SW480 (cell line): ENCODE measurements at regions not wholly inside any gene's neighbourhood (a gene's known extent, or its start where the extent isn't known, plus 50 kb on each side); places are given as distances from the start of the nearest gene placed in this dataset.

Experiments used
- DNase-seq: peaks from one replicate; pipeline ENCODE4 v3.0.0-alpha.2; 2016; ENCODE audit warnings: low spot score

DNA sequence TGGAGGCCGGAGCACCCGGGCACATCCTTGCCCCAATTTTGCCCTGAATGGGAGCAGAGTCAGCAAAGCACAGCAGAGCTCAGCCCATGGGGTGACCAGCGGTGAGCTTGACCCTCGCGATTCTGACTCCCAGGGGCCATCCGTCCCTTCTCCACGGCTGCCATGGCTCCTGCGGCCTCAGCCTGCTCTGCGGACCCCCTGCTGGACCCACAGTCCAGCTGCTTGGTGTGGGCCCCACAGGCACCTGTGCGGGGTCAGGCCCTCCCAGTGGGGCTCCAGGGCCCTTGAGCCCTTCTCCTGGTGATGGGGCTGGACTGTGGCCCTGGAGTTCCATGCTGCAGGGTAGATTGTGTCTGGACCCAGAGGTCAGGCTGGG lies 144.2 kb downstream of the ENGASE start:
- DNase-seq = no peak

DNA sequence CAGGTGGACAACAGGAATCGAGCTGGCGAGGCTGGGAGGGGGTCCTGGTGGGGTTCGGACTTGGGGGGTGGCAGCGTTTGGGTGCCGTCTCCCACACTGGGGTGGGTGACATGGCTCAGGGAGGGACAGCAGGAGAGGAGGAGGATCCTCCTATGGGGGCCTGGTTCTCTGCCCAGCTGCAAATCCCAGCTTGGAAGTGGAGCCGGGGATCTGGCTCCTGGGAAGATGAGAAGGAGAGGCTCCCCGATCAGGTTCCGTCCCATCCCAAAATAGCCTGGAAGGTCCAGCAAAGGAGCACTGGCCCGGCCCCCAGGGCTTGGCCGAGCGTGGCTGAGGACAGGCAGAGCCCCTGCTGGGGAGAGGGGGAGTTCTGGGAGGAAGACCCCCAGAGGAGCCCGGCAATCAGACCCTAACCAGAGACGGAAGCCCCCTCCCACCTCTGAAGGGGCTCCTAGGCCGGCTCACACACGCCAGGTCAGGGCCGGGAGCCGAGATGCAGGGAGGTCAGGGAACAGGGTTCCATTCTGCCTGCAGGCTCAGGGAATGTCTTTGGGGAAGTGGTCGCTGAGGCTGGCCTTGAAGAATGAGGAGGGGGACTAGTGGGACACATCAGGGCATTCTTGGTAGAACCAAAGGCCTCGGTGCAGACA lies 143.7 kb downstream of the ENGASE start:
- no peak for DNase-seq

DNA sequence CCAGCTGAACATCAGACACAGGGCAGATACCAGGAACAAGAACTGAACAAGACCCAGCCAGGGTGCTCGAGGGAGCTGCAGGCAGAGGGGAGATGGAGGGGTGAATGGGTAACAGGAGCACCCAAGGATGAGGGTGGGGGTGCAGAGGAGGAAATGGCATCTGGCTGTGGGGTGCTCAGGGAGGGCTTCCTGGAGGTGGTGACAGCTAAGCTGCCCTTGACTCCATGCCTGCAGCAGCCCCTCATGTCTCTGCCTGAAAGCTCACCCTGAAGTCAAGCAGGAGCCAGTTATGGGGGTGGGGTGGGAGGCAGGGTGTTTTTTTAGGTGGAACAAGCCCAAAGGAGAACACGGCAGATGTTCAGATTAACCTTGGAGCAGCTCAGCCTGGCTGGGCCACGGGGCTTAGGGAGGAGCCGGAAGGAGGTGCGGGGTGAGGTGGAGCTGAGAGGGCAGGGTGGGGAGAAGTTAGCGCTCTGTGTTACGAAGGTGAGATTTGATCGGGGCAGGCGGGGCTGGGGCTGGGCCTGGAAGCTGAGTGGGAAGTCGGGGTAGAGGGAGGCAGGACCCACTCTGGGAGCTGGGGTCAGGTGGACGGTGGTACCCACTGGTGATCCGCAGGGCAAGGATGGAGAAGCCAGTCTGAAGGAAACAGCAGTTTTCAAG lies 143.0 kb downstream of the ENGASE start:
- no peak for DNase-seq

DNA sequence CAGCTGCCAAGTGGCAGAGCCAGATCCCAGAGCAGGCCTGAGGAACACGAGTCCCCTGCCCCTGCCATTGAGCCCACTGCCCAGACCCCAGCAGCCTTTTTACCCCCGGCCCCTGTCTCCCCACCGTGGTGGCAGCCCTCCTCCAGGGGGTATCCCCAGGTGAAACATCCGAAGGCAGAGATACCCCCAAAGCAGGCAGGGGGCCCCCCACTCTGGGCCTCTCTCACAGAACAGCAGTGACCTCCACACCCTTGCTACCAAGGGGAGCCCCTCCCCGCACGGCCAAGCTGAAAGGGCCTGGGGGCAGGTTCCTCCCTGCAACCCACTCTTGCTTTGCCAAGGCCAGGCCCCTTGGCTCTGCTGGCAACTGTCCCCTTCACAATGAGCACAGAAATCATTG lies 142.2 kb downstream of the ENGASE start:
- no peak for DNase-seq

DNA sequence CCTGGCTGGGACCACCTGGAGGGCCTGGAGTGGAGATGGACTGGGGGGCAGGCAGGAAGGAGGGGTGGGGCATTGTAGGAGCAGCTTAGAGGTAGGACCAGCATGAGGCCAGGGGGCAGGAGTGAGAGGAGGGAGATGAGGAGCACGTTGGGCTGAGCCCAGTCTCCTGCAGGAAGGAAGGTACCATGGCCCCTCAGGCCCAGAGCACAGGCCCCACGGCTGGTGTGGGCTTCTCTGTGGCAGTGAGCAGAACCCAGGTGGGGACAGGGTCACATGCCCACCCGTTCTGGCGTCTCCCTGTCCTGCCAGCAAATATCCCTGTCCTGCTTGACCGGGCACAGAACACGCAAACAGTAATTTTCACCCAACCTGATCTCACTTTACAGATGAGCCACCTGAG lies 141.8 kb downstream of the ENGASE start:
- no peak for DNase-seq

DNA sequence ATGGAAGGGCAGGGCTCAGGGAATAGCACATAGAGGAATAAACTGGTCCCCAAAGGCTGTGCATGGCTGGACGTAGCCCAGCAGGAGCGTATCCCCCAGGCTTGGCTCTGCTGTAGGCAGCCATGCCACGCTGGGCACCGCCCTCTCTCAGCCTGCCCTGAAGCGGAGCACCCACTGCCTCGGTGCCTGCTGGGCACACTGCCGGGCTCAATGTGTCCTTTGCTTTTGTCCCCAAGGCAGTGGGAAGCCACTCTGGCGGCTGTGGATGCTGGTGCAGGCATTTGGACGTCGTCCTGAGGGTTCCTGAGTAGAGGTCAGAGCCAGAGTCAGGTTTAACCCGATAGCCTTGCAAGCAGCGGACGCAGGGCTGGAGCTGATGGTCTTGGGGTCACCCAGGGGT lies 141.0 kb downstream of the ENGASE start:
- DNase-seq = no peak

DNA sequence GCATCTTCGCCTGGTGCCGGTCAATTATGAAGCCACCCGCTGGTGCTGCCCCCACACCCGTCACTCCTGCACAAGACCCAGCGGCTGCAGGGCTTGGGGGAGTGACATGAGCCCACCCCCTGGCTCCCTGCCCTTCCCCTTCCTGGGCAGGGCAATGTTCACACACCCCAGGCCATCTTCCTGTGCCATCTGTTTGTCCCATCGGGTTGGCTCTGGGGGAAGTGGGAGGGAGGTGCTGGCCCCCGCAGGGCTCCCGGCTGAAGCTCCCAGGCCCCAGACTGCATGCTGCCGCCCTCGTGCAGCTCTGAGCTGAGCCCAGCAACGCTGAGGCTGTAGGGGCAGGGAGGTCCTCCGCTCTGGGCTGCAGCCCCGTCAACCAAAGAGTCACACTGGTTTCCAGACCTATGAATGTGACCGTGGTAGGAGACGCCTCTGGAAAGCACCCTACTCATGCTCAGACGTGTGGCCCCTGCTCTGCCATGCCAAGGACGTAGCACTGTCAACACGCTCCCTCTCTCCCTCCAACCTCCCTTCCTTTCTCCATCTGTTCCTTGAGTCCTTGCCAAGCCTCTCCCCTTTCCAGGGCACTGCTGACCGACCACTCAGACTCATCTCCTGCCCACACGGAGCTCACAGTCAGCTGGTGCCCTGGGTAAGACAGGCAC lies 140.4 kb downstream of the ENGASE start:
- no peak for DNase-seq

DNA sequence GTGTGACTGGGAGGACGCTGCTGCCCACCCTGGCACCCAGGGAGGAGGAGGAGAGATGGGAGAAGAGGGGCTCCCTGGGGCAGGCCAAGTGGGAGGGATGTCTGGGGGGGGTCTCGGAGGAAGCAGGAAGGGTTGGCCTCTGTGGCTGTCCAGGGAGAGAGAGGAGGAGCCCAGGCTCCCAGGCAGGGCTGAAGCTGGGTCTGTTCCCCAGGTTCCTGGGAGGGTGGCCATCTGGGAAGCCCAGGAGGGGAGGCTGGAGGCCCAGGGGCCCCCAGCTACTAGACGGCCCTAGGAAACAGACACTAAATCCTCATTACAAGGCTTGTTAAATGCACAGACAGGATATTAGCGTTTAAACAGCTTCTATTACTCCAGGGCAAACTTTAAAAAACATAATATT lies 139.8 kb downstream of the ENGASE start:
- no peak for DNase-seq

DNA sequence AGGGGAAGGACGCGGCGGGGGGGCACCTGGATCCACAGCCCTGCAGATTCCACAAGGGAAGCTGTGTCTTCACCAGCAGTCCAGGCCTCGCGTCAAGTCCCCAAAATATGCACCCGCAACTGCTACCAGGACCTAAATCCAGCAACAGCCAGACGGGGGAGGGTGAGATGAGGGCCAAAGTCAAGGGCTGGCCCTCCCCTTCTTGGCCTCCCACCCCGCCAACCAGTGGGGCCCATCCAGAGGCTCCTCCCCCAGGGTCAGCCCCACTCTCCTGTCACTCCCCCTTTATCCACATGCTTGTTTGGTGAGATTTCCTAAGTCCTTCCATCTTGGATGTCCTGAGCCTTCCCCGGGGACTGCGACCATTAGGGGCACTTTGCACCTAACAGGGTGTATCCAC lies 138.7 kb downstream of the ENGASE start:
- DNase-seq = no peak

DNA sequence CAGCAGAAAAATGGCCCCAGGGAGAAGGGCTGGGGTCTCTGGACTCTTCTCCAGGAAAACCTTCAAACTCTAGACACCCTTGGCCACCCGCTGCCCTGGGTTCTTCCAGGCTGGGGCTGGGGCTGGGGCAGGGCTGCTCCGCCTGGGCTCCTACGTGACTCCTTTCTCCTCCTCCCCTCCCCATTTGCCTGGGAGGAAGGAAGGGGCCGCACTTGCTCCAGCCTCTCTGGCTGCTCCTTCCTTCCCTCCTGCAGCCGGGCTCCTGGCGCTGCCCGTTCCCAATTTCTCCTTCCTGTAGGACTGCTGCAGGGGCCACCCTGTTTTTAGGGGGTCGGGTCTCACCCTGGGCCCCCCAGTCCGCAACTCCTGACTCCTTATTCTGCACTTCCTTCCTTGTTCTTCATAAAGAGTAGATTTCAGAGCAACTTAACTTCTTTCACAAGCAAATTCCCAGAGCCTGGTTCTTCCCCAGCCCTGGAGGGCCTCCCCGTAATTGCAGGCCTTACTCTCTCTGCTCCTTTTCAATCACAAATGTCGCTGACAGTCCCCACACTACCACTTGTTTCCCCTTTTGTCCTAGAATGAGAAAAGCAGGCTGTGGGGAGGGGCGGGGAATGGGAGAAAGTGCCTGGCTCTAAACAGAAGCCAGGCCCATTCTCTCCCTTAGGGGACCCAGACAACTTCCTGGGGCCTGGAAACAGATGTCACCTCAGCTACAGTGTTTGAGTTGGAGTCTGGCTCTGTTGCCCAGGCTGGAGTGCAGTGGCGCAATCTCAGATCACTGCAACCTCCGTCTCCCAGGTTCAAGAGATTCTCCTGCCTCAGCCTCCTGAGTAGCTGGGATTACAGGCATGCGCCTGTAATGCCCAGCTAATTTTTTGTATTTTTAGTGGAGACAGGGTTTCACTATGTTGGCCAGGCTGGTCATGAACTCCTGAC lies 137.8 kb downstream of the ENGASE start:
- no peak for DNase-seq

DNA sequence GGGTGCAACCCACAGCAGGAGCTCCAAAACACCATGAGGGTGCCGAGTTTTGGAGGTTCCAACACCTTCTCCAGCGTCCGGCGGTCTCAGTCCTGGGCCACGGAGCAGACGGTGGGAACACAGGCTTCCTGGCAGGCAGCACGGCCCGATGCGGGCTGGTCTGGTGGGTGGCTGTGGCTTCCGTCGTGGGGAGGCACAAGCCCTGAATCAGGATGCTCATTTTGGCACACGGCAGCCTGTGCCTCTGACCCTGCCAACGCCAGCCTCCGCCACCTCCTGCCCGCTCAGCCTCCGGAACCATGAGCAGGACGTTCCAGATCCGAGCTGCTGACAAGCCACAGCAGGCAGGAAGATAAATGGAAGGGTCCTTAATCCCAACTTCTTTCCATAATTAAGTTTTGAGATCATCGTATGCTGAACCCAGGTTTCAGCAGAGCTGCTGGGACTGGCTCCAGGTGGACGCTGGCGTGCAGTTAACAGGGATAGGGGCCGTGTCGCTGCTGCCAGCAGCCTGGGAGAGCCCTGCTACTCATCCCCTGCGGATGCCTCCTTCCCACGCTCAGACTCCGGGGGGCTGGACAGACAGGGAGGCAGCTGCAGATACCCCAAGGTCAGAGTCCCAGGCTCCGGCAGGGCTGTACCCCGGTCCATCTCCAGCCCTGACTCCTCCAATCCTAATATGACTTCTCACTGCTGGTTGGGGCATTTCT lies 136.6 kb downstream of the ENGASE start:
- no peak for DNase-seq

DNA sequence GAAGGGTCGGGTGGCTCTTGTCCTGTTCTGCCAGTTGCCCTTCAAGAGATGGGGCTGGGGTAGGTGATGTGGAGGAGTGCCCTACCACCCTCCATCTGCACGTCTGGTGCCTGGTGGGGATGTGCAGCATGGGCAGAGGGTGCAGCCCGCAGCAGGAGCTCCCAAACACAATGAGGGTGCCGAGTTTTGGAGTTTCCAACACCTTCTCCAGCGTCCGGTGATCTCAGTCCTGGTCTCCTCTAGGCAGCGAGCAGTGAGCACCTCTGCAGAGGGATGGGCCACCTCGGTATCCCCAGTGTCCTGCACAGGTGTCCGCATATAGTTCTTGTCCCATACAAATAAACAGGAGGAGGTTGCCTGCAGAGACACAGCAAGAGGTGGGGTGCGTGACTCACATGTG lies 136.0 kb downstream of the ENGASE start:
- DNase-seq = no peak

DNA sequence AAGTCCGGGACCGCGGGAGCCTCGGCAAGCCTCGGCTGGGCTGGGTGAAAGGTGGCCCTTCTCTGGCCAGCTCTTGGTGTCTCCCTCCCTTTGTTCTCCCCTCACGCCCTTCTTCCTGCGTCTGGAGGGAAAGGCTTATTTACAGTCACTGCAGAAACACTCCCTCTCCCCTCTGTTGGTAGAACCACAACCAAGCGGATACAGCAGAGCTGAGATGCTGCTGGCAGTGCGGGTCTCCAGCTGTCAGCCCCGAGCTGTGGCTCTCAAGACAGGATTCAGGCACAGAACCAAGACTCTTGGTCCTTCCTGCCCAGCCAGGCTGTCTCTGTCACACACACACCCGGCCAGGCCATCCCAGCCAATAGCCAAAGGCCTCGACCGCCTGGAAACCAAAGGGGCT lies 133.3 kb downstream of the ENGASE start:
- no peak for DNase-seq

DNA sequence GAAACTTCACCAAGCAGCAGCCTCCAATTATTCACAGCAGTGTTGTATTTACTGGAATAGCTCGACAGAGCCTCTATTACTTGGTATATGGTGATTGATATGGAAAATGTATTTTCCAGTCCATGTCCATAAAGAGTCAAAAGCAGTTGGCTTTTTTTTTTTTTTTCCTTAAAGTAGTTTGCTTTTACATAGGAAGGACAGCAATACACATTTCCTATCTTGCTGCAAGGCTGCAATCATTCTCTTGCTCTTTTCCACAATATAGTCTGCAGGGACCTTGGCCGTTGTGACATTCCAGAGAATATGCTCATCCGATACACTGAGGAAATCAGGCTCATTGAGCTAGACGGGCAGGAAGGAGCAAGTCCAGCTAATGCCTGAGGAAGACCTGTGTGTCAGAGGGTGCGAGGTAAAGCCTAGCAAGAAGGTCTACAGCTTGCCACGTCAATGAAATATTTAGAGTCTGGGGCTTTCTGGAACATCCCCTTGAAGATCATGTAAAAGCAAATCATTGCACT lies 131.1 kb downstream of the ENGASE start:
- no peak for DNase-seq

DNA sequence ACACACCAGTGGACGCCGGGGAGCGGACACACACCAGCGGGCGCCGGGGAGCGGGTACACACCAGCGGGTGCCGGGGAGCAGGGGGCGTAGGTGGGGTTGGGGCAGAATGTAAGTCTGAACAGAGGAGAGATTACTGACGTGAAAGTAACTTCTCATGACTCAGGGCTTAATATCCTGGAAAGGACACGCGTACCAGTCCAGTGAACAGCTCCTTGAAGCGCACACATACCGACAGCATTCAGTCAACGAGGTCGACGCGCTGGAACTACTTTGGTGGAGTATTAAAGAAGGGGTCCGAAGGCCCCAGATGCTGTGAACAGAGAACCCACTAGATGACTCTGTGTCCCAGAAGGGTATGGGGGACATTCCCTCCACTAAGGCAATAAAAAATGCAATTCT lies 129.6 kb downstream of the ENGASE start:
- DNase-seq = no peak

DNA sequence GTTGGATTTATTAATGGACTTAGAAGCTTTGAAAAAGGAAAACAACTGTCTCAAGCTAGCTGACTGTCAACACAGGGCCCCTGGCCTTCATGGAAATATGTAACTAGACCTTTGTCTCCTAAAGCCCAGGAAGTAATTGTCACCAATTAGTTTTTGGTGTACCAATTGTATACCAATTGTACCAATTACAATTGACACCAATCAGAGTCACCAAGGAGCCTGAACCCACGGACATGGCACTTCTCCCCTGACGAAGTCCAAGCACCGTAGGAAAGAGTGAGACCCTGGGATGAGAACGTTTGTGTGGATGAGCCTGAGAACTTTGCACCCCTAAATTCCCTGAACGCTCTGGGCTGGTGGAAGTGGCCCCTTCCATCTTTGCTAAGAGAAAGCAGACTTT lies 129.0 kb downstream of the ENGASE start:
- no peak for DNase-seq

DNA sequence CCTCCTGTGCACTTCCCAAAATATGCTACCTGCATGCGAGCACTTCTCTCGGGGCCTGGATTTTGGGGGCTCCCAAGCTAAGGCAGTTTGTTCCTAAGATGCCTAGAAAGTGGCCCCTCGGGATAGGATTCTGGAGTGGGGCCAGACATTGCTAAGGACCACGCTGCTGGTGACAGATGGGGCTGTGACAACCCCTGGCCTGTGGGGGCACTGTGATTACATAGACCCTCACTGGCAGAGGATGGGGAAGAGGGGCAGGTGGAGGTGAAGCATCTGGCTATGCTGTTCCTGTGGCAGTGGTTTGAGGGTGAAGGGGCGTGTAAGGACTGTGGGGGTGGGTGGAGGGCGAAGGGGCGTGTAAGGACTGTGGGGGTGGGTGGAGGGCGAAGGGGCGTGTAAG lies 128.4 kb downstream of the ENGASE start:
- DNase-seq = no peak

DNA sequence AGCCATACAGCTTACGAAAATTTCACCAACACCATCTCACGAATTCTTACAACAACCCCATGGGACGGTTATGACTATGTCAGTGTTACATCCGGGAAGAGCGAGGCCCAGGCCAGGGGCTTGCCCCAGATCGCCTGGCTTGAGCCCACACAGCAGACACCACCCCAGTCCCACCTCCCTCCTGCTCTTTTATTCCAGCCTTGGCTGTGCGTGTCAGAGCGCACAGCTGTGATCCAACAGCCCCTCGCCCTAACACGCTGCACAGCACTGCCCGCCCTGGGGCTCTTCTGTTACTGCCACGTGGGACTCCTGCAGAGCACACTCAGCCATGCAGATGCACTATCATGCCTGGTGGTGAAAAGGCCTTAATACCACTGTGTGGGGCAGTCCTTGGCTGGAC lies 127.9 kb downstream of the ENGASE start:
- DNase-seq = no peak

DNA sequence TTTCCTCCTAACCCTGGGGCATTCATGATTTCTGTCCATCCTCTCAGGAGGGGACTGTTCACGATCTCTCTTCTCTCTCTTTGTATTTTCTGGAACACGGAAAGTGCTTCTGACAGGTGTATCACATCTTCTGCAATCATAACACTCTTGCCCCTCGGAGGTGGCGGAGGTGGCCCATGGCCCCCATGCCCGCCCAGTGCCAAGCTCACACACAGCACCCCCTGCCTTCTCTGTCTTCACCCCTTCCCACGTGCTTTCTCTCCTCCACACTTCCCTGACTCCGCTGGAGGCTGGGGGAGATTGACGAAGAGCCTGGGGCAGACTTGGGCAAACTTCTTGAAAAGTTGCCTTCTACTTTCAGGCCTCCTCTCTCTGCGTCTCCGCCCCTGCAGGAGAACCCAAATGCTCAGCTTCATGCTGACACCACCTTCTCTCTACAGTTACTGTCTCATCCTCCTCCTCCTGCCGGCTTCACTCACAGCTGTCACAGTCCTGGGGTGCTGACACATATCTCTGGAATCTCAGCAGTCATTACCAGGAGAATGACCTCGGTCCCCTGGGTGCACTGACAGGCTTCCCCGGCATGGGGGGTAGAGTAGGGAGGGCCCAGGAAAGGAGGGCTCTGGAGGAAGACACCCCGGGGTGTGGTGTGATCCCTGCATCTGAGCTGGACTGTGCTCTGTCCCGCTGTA lies 127.1 kb downstream of the ENGASE start:
- no peak for DNase-seq

DNA sequence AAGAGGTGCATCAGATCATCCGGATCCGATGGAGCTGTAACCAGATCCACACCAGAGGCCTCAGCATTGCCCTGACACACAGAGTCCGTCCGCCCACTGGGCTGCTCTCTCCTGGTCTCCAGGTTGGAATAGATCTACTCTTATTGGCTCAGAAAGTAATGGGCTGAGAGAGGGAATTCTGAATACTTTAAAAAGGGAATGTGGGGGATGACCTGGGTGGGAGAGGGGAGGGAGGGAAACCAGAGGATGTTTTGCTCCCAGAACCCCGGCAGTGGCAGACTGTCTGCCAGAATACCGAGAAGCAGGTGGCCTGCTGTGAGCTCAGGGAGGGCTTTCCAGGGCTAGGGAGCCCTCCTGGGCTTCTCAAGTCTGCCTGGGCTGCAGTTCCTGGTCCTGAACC lies 126.5 kb downstream of the ENGASE start:
- DNase-seq = no peak

DNA sequence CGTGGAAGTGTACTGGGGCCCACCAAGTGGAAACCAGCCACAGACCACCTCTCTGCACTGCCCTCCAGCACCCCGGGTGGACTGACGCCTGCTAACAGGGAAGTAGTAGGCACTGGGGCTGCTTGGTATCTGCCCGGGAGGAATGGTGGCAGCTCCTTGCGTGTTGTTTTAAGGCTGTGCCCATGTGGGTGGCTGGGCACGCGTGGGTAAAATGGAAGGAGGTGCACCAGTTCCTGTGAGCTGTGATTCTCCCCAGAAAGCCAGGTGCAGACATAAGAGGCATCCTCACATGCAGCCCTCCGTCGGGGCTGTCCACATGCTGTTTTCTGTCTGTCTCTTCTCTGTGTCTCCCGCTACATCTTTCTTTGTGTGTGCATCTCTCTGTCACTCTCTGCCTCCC lies 122.3 kb downstream of the ENGASE start:
- no peak for DNase-seq
